GM12878 (cell line): ENCODE measurements at regions not wholly inside any gene's neighbourhood (a gene's known extent, or its start where the extent isn't known, plus 50 kb on each side); places are given as distances from the start of the nearest gene placed in this dataset.

Source experiments
- ATAC-seq: fragments of 200-7000 bp; cut with Tn5 transposase; 3 replicates; pipeline ENCODE4 v1.9.1; 2020; ENCODE audit warnings: mild to moderate bottlenecking, moderate library complexity
- BruUV-seq: library from RNA; stranded (reverse); fragments of 400-500 nt; replicated peaks from 2 replicates; lab custom pipeline; 2021; lab: Mats Ljungman, UMichigan
- CTCF ChIA-PET: fragments of 300-600 bp; sonication (Branson Sonifier 250); formaldehyde crosslinking; extraction: SDS; loops from one replicate; lab custom pipeline; 2021; ENCODE audit warnings: inconsistent platforms; lab: Yijun Ruan, JAX
- POLR2A ChIA-PET: fragments of 350-600 bp; formaldehyde crosslinking; extraction: SDS; loops from one replicate; lab custom pipeline; 2021; ENCODE audit warnings: inconsistent platforms; lab: Charles Lee
- RAD21 ChIA-PET: fragments of 300-600 bp; sonication (Branson Sonifier 250); formaldehyde crosslinking; loops from one replicate; lab custom pipeline; 2023; ENCODE audit warnings: antibody characterized with exemption; ENCODE audit not compliant: unreplicated experiment; lab: Charles Lee
- SMC1A ChIA-PET: fragments of 300-600 bp; sonication (Branson Sonifier 250); formaldehyde crosslinking; loops from one replicate; lab custom pipeline; 2023; ENCODE audit not compliant: unreplicated experiment, uncharacterized antibody; lab: Charles Lee
- DNase-seq: peaks from one replicate; pipeline ENCODE4 v3.0.0-alpha.2; 2011; ENCODE audit warnings: low read depth, low spot score
- FAIRE-seq: peaks from 3 replicates; lab custom pipeline; 2011; peaks lifted over from hg19 to GRCh38; lab: Jason Lieb, UNC
- H2AFZ ChIP-seq: 2 replicates; pipeline ENCODE4 v1.6.0; 2011; ENCODE audit warnings: low read depth, low read length, control low read depth; ENCODE audit not compliant: control insufficient read depth
- H3K27ac ChIP-seq: 2 replicates; pipeline ENCODE4 v1.5.1; 2011; ENCODE audit warnings: control low read depth; ENCODE audit not compliant: control insufficient read depth, insufficient read depth
- H3K27me3 ChIP-seq, 2 experiments: replicated peaks in 1 of 2; 2 replicates each; pipeline versions ENCODE4 v1.6.0 to v1.6.1; 2011; ENCODE audit warnings: low read length in 1 of 2; ENCODE audit not compliant: control insufficient read depth in 2 of 2, insufficient read depth in 2 of 2
- H3K36me3 ChIP-seq, 2 experiments: 2 replicates each; pipeline ENCODE4 v1.5.1; 2011; ENCODE audit warnings: low read length in 1 of 2; ENCODE audit not compliant: control insufficient read depth in 2 of 2, insufficient read depth in 2 of 2
- H3K4me1 ChIP-seq: 2 replicates; pipeline ENCODE4 v1.6.1; 2011; ENCODE audit warnings: mild to moderate bottlenecking, low read length, moderate library complexity, mixed read lengths; ENCODE audit not compliant: control insufficient read depth, insufficient read depth
- H3K4me2 ChIP-seq: 2 replicates; pipeline ENCODE4 v1.6.0; 2011; ENCODE audit warnings: control low read depth; ENCODE audit not compliant: control insufficient read depth, insufficient read depth
- H3K4me3 ChIP-seq: fragments of 200-600 bp; sonication (generic); 2 replicates; pipeline ENCODE4 v1.5.1; 2016
- H3K79me2 ChIP-seq: 2 replicates; pipeline ENCODE4 v1.6.0; 2011; ENCODE audit warnings: low read length; ENCODE audit not compliant: control insufficient read depth, insufficient read depth
- H3K9ac ChIP-seq: 2 replicates; pipeline ENCODE4 v1.8.0; 2011; ENCODE audit warnings: low read length, control low read depth, mixed read lengths; ENCODE audit not compliant: control insufficient read depth, insufficient read depth
- H3K9me3 ChIP-seq: replicated peaks from 3 replicates; pipeline ENCODE4 v1.5.1; 2011; ENCODE audit warnings: mild to moderate bottlenecking, low read length; ENCODE audit not compliant: control insufficient read depth, insufficient read depth
- H4K20me1 ChIP-seq: 2 replicates; pipeline ENCODE4 v1.6.0; 2011; ENCODE audit not compliant: control insufficient read depth, insufficient read depth
- EED ChIP-seq: sonication (generic); IDR thresholded peaks from 2 replicates; pipeline ENCODE4 v1.6.1; 2016; ENCODE audit warnings: antibody characterized with exemption, low read depth
- ESRRA ChIP-seq: IDR thresholded peaks from 2 replicates; pipeline ENCODE4 v1.6.1; 2012; ENCODE audit warnings: mild to moderate bottlenecking, low read length, improper control_type of control experiment
- KLF5 ChIP-seq: fragments of 450-650 bp; IDR thresholded peaks from 2 replicates; pipeline ENCODE4 v1.6.1; 2014; ENCODE audit warnings: mild to moderate bottlenecking; ENCODE audit not compliant: partially characterized antibody
- MYC ChIP-seq: IDR thresholded peaks from 2 replicates; pipeline ENCODE4 v1.6.1; 2011; ENCODE audit warnings: mild to moderate bottlenecking, low read length, moderate library complexity, inconsistent platforms; ENCODE audit not compliant: insufficient read depth, insufficient replicate concordance, insufficient read length, severe bottlenecking
- NR2C2 ChIP-seq: IDR thresholded peaks from 2 replicates; pipeline ENCODE4 v1.6.1; 2011; ENCODE audit warnings: borderline replicate concordance, low read depth; ENCODE audit not compliant: control insufficient read depth, insufficient read length
- RAD21 ChIP-seq: IDR thresholded peaks from 2 replicates; pipeline ENCODE4 v1.6.1; 2011; ENCODE audit warnings: mild to moderate bottlenecking, low read depth, low read length, moderate library complexity; ENCODE audit not compliant: insufficient read depth
- RELA ChIP-seq: fragments of 450-650 bp; IDR thresholded peaks from 2 replicates; pipeline ENCODE4 v1.8.0; 2014; ENCODE audit warnings: borderline replicate concordance; ENCODE audit not compliant: partially characterized antibody
- SMAD1 ChIP-seq: fragments of 450-650 bp; IDR thresholded peaks from 2 replicates; pipeline ENCODE4 v1.6.1; 2018; ENCODE audit warnings: mild to moderate bottlenecking, low read depth; ENCODE audit not compliant: partially characterized antibody
- SPI1 ChIP-seq: IDR thresholded peaks from 2 replicates; pipeline ENCODE4 v1.6.1; 2011; ENCODE audit warnings: low read depth, mild to moderate bottlenecking, low read length, moderate library complexity, borderline replicate concordance; ENCODE audit not compliant: insufficient read depth
- STAT1 ChIP-seq: fragments of 450-650 bp; conservative IDR thresholded peaks from 2 replicates; pipeline ENCODE4 v1.6.1; 2014; ENCODE audit warnings: antibody characterized with exemption, mild to moderate bottlenecking
- ZNF274 ChIP-seq: IDR thresholded peaks from one replicate; pipeline ENCODE4 v1.8.0; 2011; ENCODE audit not compliant: insufficient read length, insufficient read depth
- WGBS: methylation state at CpG from one replicate; pipeline ENCODE4 v1.1.6; 2016; ENCODE audit warnings: low lambda C conversion rate; ENCODE audit not compliant: insufficient replicate concordance, insufficient coverage; ENCODE audit errors: missing lambda C conversion rate; 5-methylcytosine and 5-hydroxymethylcytosine counted together
- in situ Hi-C: fragments of 300-500 bp; cut with MboI; formaldehyde crosslinking; loops from 9 replicates; pipeline ENCODE4 v1.14.3; 2018; ENCODE audit warnings: mixed read lengths
- intact Hi-C: fragments of 100-400 bp; cut with micrococcal nuclease; formaldehyde crosslinking; loops from one replicate; pipeline ENCODE4 v1.14.2; 2022; ENCODE audit not compliant: unreplicated experiment
- TF ChIP-seq, protein P1 (sequence below): fragments of 150-350 bp; IDR thresholded peaks from 2 replicates; pipeline ENCODE4 v1.6.1; 2014; ENCODE audit warnings: mild to moderate bottlenecking, low read depth, low read length
- TF ChIP-seq, protein P2 (sequence below): IDR thresholded peaks from 2 replicates; pipeline ENCODE4 v1.6.1; 2011; ENCODE audit warnings: borderline replicate concordance, low read depth, mild to moderate bottlenecking, moderate library complexity, mixed read lengths, low read length; ENCODE audit not compliant: insufficient read depth; ENCODE audit errors: extremely low read length

DNA sequence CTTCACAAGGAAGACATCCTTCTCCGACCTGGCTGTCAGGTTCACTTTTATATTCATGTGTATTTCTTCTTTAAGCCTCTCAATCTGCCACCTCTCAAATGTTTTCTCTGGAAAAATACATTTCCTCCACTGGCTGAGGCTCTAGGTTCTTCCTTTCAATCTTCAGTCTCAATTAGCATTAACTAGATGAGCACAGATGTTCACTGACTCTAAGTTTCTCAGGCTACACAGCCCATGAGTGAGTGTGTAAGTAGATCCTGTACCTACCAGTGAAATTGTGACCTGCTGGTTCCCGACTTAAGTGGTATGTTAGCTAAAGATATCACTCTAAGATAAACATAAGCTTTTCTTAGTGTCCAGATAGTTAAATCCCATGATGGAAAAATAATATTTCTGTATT lies 206.9 kb downstream of the ADAMTS15 start:
- FAIRE-seq, result no peak
- no peak overlapping the region for H3K27ac ChIP-seq
- no peaks in the 10 kb centered on the region for H3K9me3 ChIP-seq
- H3K9ac ChIP-seq, result no peak overlapping the region
- no peak overlapping the region for H3K4me3 ChIP-seq
- no peak for ATAC-seq
- RAD21 ChIA-PET, result no interaction called here
- in situ Hi-C loops (no loop called here), intact Hi-C loops (no loop called here)
- no peak overlapping the region for H2AFZ ChIP-seq
- CTCF ChIA-PET, result no interaction called here
- BruUV-seq, result no TSS peak
- WGBS, result 65% methylated on average over 2 of the region's 2 CpGs
- SMC1A ChIA-PET, result no interaction called here
- no peak for DNase-seq
- H3K27me3 ChIP-seq, result peaks cover 0 to 2% of the 10 kb centered on the region in 2 experiments; a peak in 2 of 4 replicates
- H3K79me2 ChIP-seq, result no peaks in the 10 kb centered on the region
- H3K4me1 ChIP-seq, result no peaks in the 10 kb centered on the region
- no peak overlapping the region for H3K4me2 ChIP-seq
- H3K36me3 ChIP-seq, result no peaks in the 10 kb centered on the region
- H4K20me1 ChIP-seq, result no peaks in the 10 kb centered on the region
- TF ChIP-seq EED (no peak), STAT1 (no peak), NR2C2 (no peak)
- TF ChIP-seq, protein P1, sequence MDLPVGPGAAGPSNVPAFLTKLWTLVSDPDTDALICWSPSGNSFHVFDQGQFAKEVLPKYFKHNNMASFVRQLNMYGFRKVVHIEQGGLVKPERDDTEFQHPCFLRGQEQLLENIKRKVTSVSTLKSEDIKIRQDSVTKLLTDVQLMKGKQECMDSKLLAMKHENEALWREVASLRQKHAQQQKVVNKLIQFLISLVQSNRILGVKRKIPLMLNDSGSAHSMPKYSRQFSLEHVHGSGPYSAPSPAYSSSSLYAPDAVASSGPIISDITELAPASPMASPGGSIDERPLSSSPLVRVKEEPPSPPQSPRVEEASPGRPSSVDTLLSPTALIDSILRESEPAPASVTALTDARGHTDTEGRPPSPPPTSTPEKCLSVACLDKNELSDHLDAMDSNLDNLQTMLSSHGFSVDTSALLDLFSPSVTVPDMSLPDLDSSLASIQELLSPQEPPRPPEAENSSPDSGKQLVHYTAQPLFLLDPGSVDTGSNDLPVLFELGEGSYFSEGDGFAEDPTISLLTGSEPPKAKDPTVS, result no peak
- POLR2A ChIA-PET, result no interaction called here

DNA sequence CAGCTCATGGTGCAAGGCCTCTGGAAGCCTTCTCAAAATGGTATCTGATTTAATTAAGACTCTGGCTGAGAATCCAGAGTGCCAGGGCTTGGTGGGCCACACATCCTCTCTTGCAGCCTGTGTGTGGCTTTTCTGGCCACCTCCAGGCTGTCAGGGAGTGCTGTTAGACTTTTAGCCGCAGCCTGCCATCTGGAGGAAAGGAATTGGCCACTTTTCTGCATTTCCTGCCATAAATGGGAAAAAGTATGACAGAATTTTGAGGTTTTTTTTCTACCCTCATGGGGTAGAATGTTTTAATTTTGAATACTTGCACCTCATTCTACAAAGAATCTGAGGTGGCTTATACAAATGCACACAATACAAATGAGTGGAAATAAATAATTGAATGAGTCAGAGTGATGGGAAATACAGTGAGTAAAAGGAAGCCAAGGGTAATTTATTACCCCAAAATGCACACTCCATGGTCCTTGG lies 218.4 kb downstream of the ADAMTS15 start:
- in situ Hi-C loops (no loop called here), intact Hi-C loops (no loop called here)
- ATAC-seq, result no peak
- no peak overlapping the region for H3K9ac ChIP-seq
- H3K27ac ChIP-seq, result no peak overlapping the region
- H3K36me3 ChIP-seq, result no peaks in the 10 kb centered on the region
- H3K4me3 ChIP-seq, result no peak overlapping the region
- no peaks in the 10 kb centered on the region for H3K9me3 ChIP-seq
- DNase-seq, result no peak
- H3K4me2 ChIP-seq, result no peak overlapping the region
- no peaks in the 10 kb centered on the region; a peak in 2 of 4 replicates for H3K27me3 ChIP-seq
- POLR2A ChIA-PET, result no interaction called here
- H2AFZ ChIP-seq, result no peak overlapping the region
- CTCF ChIA-PET, result no interaction called here
- 0% methylated on average over 1 of the region's 1 CpG for WGBS
- RAD21 ChIA-PET, result no interaction called here
- no peak for FAIRE-seq
- no peaks in the 10 kb centered on the region for H3K4me1 ChIP-seq
- no peaks in the 10 kb centered on the region for H4K20me1 ChIP-seq
- SMC1A ChIA-PET, result no interaction called here
- no TSS peak for BruUV-seq
- no peaks in the 10 kb centered on the region for H3K79me2 ChIP-seq
- no peak for TF ChIP-seq ZNF274
- TF ChIP-seq KLF5, result no peak
- TF ChIP-seq ESRRA, result no peak
- no peak for TF ChIP-seq SPI1
- TF ChIP-seq SMAD1, result no peak
- TF ChIP-seq RELA, result no peak
- no peak for TF ChIP-seq RAD21
- TF ChIP-seq, protein P2, sequence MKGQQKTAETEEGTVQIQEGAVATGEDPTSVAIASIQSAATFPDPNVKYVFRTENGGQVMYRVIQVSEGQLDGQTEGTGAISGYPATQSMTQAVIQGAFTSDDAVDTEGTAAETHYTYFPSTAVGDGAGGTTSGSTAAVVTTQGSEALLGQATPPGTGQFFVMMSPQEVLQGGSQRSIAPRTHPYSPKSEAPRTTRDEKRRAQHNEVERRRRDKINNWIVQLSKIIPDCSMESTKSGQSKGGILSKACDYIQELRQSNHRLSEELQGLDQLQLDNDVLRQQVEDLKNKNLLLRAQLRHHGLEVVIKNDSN, result no peak
- TF ChIP-seq MYC, result no peak
